ENCODE measurements at regions not wholly inside any gene's neighbourhood (a gene's known extent, or its start where the extent isn't known, plus 50 kb on each side); places are given as distances from the start of the nearest gene placed in this dataset.

DNA sequence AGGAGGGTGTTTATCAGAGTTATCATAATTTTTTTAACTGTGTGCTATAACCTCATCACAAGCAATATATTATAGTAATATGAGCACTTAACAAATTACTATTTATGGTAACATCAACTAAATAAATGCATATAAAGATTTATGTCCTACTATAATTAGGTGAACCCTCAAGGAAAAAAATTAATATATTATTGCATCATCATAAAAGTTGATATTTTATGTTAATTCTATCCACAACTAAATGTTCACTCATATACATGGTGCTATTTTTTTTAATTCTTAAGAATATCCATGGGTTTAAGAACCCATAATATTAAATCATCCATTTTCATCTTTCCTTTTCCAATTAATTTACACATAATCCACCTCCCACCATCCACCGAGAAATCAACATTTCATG lies 506.0 kb upstream of the USP15 start:
- TF ChIP-seq, protein P1, sequence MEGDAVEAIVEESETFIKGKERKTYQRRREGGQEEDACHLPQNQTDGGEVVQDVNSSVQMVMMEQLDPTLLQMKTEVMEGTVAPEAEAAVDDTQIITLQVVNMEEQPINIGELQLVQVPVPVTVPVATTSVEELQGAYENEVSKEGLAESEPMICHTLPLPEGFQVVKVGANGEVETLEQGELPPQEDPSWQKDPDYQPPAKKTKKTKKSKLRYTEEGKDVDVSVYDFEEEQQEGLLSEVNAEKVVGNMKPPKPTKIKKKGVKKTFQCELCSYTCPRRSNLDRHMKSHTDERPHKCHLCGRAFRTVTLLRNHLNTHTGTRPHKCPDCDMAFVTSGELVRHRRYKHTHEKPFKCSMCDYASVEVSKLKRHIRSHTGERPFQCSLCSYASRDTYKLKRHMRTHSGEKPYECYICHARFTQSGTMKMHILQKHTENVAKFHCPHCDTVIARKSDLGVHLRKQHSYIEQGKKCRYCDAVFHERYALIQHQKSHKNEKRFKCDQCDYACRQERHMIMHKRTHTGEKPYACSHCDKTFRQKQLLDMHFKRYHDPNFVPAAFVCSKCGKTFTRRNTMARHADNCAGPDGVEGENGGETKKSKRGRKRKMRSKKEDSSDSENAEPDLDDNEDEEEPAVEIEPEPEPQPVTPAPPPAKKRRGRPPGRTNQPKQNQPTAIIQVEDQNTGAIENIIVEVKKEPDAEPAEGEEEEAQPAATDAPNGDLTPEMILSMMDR (conservative IDR thresholded peaks at IDR 0.05), result no peak
- no peak for TF ChIP-seq ZFX (IDR thresholded peaks at IDR 0.05)
